HL-60 (cell line): ENCODE measurements at regions not wholly inside any gene's neighbourhood (a gene's known extent, or its start where the extent isn't known, plus 50 kb on each side); places are given as distances from the start of the nearest gene placed in this dataset.

Experiments used
- DNase-seq, 2 experiments: peaks; one replicate each; pipeline ENCODE4 v3.0.0-alpha.2; 2010 to 2020; ENCODE audit warnings: low read depth in 1 of 2, low spot score in 1 of 2
- H3K27ac ChIP-seq: fragments of 250-450 bp; sonication (Bioruptor Pico); replicated peaks from 2 replicates; pipeline ENCODE4 v1.5.1; 2020; ENCODE audit warnings: mild to moderate bottlenecking, moderate library complexity
- H3K27me3 ChIP-seq: fragments of 250-450 bp; sonication (Bioruptor Pico); 2 replicates; pipeline ENCODE4 v1.5.1; 2021; ENCODE audit warnings: mild to moderate bottlenecking, moderate library complexity; ENCODE audit not compliant: insufficient read depth, poor library complexity, severe bottlenecking
- H3K4me3 ChIP-seq: replicated peaks from 2 replicates; pipeline ENCODE4 v1.5.1; 2011; ENCODE audit warnings: mild to moderate bottlenecking, control low read depth, low read length; ENCODE audit not compliant: insufficient read depth
- GABPA ChIP-seq: IDR thresholded peaks from 2 replicates; pipeline ENCODE4 v1.6.1; 2012; ENCODE audit warnings: low read depth
- POLR2AphosphoS5 ChIP-seq: IDR thresholded peaks from 2 replicates; pipeline ENCODE4 v1.6.1; 2012; ENCODE audit warnings: low read depth
- SPI1 ChIP-seq: IDR thresholded peaks from 2 replicates; pipeline ENCODE4 v1.6.1; 2012; ENCODE audit warnings: low read depth, mild to moderate bottlenecking, borderline replicate concordance
- TF ChIP-seq, protein P1 (sequence below): IDR thresholded peaks from one replicate; pipeline ENCODE4 v1.5.1; 2011; ENCODE audit warnings: low read length, control low read depth, inconsistent platforms; ENCODE audit not compliant: insufficient read depth
- TF ChIP-seq, protein P2 (sequence below): IDR thresholded peaks from 2 replicates; pipeline ENCODE4 v1.6.1; 2012; ENCODE audit warnings: low read depth; ENCODE audit not compliant: insufficient replicate concordance

DNA sequence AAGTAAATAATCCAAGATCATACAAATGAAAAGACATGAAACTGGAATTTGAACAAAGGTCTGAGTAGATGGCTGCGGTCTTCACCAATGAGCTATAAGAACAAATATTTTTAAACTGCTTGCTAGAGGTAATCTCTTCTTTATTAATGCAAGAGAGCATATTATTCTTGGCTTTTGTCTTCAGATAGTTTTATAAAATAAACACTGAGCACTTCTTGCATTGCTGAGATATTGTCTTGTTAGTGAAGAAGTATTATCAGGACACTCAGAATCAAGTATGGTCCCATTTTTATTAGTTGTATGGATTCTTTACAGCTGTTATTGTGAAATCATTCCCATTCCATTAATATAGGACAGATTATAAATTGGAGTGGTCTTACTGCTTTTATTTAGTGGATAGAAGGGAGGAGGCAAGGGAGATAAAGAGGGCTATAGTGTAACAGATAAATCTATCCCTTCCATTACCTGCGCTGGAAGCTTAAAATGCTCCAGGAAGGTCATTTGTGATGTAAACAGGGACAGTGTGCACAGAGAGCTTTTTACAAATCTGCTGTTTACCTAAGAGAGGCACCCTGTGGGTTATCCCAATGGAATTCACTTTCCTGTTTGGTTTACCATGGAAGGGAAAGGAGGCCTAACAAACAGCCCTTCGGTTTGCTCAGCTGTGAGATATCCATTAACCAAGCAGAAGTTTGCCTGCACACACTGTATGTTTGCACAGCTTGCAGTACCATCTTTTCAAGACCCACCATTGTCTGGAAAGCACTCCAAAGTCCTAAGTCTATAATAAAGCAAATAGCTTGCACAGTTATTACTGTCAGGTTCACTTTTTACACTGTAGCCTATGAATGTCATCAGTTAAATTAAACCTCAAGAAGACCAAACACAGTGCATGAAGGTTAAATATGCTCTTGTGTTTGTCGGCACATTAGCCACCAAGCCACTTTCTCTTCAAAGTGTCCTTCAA, 347.7 kb upstream of the TGFBR2 start:
- Histone ChIP-seq H3K4me3 (no peak overlapping the region), H3K27ac (no peak overlapping the region), H3K27me3 (no peaks in the 10 kb centered on the region)
- no peak for TF ChIP-seq GABPA
- TF ChIP-seq, protein P1, sequence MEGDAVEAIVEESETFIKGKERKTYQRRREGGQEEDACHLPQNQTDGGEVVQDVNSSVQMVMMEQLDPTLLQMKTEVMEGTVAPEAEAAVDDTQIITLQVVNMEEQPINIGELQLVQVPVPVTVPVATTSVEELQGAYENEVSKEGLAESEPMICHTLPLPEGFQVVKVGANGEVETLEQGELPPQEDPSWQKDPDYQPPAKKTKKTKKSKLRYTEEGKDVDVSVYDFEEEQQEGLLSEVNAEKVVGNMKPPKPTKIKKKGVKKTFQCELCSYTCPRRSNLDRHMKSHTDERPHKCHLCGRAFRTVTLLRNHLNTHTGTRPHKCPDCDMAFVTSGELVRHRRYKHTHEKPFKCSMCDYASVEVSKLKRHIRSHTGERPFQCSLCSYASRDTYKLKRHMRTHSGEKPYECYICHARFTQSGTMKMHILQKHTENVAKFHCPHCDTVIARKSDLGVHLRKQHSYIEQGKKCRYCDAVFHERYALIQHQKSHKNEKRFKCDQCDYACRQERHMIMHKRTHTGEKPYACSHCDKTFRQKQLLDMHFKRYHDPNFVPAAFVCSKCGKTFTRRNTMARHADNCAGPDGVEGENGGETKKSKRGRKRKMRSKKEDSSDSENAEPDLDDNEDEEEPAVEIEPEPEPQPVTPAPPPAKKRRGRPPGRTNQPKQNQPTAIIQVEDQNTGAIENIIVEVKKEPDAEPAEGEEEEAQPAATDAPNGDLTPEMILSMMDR = no peak
- TF ChIP-seq, protein P2, sequence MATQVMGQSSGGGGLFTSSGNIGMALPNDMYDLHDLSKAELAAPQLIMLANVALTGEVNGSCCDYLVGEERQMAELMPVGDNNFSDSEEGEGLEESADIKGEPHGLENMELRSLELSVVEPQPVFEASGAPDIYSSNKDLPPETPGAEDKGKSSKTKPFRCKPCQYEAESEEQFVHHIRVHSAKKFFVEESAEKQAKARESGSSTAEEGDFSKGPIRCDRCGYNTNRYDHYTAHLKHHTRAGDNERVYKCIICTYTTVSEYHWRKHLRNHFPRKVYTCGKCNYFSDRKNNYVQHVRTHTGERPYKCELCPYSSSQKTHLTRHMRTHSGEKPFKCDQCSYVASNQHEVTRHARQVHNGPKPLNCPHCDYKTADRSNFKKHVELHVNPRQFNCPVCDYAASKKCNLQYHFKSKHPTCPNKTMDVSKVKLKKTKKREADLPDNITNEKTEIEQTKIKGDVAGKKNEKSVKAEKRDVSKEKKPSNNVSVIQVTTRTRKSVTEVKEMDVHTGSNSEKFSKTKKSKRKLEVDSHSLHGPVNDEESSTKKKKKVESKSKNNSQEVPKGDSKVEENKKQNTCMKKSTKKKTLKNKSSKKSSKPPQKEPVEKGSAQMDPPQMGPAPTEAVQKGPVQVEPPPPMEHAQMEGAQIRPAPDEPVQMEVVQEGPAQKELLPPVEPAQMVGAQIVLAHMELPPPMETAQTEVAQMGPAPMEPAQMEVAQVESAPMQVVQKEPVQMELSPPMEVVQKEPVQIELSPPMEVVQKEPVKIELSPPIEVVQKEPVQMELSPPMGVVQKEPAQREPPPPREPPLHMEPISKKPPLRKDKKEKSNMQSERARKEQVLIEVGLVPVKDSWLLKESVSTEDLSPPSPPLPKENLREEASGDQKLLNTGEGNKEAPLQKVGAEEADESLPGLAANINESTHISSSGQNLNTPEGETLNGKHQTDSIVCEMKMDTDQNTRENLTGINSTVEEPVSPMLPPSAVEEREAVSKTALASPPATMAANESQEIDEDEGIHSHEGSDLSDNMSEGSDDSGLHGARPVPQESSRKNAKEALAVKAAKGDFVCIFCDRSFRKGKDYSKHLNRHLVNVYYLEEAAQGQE = no peak
- TF ChIP-seq SPI1 = no peak
- TF ChIP-seq POLR2AphosphoS5 = no peak
- no peak for DNase-seq

DNA sequence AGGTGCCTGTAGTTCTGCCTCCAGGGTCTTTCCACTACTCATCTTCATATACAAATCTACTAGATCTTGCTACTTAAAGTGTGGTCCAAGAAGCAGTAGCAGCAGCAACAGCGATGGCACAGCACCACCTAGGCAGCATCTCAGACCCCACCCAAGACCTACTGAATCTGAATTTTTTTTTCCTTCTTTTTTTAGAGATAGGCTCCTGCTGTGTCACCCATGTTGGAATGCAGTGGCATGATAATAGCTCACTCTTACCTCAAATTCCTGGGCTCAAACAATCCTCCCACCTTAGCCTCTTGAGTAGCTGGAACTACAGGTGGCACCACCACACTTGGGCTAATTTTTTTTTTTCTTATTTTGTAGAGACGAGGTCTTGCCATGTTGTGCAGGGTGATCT, 346.7 kb upstream of the TGFBR2 start:
- H3K27ac ChIP-seq = no peak overlapping the region
- no peak overlapping the region for H3K4me3 ChIP-seq
- no peak for DNase-seq
- no peaks in the 10 kb centered on the region for H3K27me3 ChIP-seq
- TF ChIP-seq GABPA (no peak), POLR2AphosphoS5 (no peak), SPI1 (no peak)
- TF ChIP-seq, protein P2 = no peak
- TF ChIP-seq, protein P1 = no peak

DNA sequence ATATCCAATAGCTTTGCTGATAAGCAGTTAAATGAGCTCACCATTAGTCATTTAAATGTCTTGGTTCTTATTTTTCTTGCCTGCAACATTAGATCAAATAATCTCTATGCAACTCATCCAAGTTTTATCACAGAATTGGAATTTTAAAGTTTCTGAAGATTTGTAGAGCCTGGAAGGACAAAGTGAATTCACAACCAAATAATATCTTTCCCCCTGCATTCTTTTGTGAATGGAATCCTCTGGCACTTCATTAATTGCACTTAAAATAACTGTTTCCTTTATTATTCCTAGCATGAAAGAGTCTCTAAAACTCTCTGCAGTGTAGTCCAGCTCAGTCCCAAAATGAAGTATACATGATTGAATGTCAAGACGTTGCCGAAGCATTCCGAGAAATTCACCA, 345.6 kb upstream of the TGFBR2 start:
- H3K27ac ChIP-seq = no peak overlapping the region
- H3K27me3 ChIP-seq = no peaks in the 10 kb centered on the region
- DNase-seq = no peak
- no peak overlapping the region for H3K4me3 ChIP-seq
- TF ChIP-seq GABPA (no peak), POLR2AphosphoS5 (no peak), SPI1 (no peak)
- TF ChIP-seq, protein P1 = no peak
- TF ChIP-seq, protein P2 = no peak
